Activated CD4-positive, alpha-beta T cell treated with anti-CD3 and anti-CD28 coated beads, Interleukin-10, Interleukin-2, amounts not matched to agents 100 ng/mL and 50 ng/mL, durations not matched to agents 16 hours and 8 hours (primary cell): ENCODE measurements at regions not wholly inside any gene's neighbourhood (a gene's known extent, or its start where the extent isn't known, plus 50 kb on each side); places are given as distances from the start of the nearest gene placed in this dataset.
"Not testable (repeated sequence)": the region's sequence is repeated elsewhere in the genome, so short reads cannot be mapped to it uniquely, and the experiment has no call there.

Source experiments
- DNase-seq: peaks from one replicate; pipeline ENCODE4 v3.0.0-alpha.2; 2020

GRCh38 chr18:27361477-27361876 lies 176.4 kb upstream of the CHST9 start:
- DNase-seq = no peak

GRCh38 chr18:27355308-27355707 lies 170.2 kb upstream of the CHST9 start:
- no peak for DNase-seq

GRCh38 chr18:27353273-27353672 lies 168.2 kb upstream of the CHST9 start:
- no peak for DNase-seq

GRCh38 chr18:27349284-27349882 lies 164.3 kb upstream of the CHST9 start:
- DNase-seq = no peak

- no peak for DNase-seq
Observed at GRCh38 chr18:27331606-27332005, 146.5 kb upstream of the CHST9 start.

DNA sequence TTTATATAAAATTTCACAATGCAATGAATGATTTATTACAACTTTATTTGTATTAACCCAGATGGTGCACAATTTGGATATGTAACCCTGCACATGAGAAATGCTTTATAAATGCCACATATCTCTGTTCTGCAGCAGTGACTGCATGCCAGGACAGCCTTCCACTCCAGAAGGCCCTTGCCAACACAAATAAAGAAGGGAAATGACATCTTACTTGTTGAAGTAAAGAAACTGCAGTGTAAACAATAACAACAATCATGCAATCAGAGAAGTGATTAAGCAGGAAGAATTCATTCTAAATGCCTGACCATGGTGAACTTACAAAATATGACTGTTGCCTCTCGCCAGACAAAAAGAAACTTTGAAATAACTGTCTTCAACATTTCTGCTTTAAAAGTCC lies 129.9 kb upstream of the CHST9 start:
- DNase-seq = no peak

- no peak for DNase-seq
Observed at GRCh38 chr18:27313678-27314077, 128.6 kb upstream of the CHST9 start.

GRCh38 chr18:27312853-27313252 lies 127.7 kb upstream of the CHST9 start:
- no peak for DNase-seq

GRCh38 chr18:27312153-27312552 lies 127.0 kb upstream of the CHST9 start:
- DNase-seq = no peak

- no peak for DNase-seq
Observed at GRCh38 chr18:27311114-27311513, 126.0 kb upstream of the CHST9 start.

DNA sequence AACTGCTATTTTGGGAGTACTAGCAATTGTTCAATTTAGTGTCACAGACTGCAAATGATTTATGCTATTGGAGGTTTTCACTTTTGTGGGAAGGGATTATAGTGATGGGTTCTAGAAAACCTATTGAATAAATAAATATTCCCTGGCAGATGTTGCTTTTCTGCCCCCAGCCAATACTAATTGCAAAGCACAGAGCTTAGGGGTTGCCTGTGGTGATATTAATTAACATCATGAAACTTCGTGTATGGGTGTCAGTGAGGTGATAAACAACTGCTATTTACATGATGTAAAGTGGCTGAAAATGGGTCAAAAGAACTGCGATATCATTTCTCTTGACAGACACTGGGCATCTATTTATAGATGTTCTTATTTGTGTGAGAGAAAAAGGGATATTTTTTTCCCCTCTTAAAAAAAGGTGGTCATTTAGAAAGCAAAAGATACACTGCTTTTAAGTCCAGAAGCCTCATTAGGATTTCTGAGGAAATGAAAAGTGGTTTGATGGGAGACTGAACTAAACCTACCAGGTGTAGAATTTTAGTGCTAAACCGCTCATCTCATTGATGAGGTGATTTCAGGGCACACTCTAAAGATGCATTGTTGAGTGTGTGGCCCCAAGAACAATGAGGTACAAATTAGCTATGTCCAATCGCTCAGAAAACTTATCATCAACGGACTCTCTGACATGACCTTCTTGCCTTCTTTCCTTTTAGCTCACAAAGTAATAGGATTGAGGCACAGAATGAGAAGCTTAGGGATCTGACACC lies 116.7 kb upstream of the CHST9 start:
- DNase-seq = no peak

GRCh38 chr18:27298214-27298804 lies 113.2 kb upstream of the CHST9 start:
- DNase-seq = no peak

GRCh38 chr18:27285973-27286562 lies 101.0 kb upstream of the CHST9 start:
- DNase-seq = not testable (repeated sequence)

DNA sequence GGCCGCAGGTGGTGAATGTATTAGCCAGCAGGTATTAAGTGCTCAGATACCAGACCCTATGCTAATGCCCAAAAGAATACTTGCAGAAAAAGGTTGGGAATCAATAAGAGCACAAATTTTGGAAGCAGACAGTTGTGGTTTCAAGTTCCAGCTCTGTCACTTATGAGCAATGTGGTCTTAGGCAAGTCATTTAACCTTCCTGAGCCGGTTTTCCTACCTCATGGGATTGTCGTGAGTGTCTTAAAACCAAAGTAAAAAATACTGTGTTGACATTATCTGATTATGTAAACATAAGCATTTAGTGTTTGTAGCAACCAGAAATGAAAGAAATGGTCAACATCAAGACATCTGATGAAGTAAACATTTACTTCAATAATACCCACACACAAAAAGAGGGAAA lies 93.0 kb upstream of the CHST9 start:
- no peak for DNase-seq

DNA sequence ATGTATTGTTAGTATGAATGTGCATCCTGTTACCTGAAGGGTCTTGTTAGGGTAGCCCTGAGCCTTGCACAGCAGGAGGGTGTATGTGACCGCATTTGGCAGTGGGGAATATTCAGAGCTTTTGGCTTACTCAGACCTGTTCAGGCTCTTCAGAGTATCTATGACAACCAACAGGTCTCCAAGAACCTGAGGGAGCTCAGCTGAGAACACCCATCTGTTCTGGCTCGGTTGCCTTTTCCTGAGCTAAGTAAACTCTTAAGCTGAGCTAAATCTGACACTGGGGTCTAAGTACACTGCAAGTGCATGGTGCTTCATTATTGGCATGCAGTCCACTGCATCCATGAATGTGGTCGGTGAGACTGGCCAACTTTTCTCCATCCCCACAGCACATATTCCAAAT lies 92.4 kb upstream of the CHST9 start:
- no peak for DNase-seq

- no peak for DNase-seq
Observed at GRCh38 chr18:27276886-27277285, 91.8 kb upstream of the CHST9 start.

GRCh38 chr18:27276479-27276878 lies 91.4 kb upstream of the CHST9 start:
- no peak for DNase-seq

DNA sequence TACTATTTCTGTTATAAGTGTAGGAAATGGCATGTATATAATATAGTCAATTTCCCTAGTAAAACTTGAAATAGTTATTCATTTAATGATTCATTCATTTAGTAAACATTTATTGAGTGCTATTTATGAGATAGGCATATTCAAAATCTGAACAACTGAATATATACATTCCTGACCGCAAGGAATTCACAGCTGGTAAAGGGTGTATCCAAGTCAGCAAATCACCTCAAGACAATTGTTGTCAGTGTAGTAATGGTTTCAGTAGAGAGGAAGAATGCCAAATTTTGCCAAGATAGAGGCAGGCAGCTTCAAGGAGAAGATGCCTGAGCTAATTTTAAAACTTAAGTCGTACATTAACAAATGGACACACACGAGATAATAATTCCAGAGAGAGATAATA lies 89.8 kb upstream of the CHST9 start:
- no peak for DNase-seq

- DNase-seq = no peak
Observed at GRCh38 chr18:27270508-27270907, 85.4 kb upstream of the CHST9 start.

GRCh38 chr18:27263369-27263768 lies 78.3 kb upstream of the CHST9 start:
- DNase-seq = no peak

GRCh38 chr18:27261769-27262549 lies 76.9 kb upstream of the CHST9 start:
- no peak for DNase-seq

- no peak for DNase-seq
Observed at GRCh38 chr18:27253571-27253970, 68.5 kb upstream of the CHST9 start.

DNA sequence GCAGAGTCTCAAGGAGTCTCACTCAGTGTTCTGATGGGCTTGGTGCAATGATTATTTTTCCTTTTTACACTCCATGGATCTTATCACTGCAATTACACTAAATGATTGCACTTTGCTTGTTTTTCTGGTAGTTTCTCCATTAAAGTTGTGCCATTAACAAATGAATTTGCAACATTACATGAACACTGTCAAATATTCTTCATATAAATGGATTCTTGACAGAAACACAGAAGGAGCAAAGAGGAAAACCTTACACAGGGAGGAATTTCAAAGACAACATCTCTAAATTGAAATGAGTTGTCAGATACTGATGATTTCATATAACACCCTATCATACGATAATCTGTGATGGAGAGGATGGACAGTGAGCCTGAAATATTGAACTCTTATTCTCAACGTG lies 65.4 kb upstream of the CHST9 start:
- DNase-seq = no peak
